Fibroblast of lung (primary cell): ENCODE measurements at regions not wholly inside any gene's neighbourhood (a gene's known extent, or its start where the extent isn't known, plus 50 kb on each side); places are given as distances from the start of the nearest gene placed in this dataset.
A peak's percentile ranks its signal among the peaks of the same experiment; 100 is the strongest.

Experiments used
- EZH2 ChIP-seq: IDR thresholded peaks from 2 replicates; pipeline ENCODE4 v1.5.1; 2012; ENCODE audit warnings: low read length, control low read depth, mild to moderate bottlenecking; ENCODE audit errors: missing control alignments
- TF ChIP-seq, protein P1 (sequence below), 2 donors: IDR thresholded peaks in 1 of 2; conservative IDR thresholded peaks in 1 of 2; 1 replicate in 1 of 2; 2 replicates in 1 of 2; pipeline ENCODE4 v1.5.1; 2011 to 2012; ENCODE audit warnings: low read length in 2 of 2, control low read depth in 1 of 2, inconsistent platforms in 1 of 2, low read depth in 1 of 2, mild to moderate bottlenecking in 1 of 2

DNA sequence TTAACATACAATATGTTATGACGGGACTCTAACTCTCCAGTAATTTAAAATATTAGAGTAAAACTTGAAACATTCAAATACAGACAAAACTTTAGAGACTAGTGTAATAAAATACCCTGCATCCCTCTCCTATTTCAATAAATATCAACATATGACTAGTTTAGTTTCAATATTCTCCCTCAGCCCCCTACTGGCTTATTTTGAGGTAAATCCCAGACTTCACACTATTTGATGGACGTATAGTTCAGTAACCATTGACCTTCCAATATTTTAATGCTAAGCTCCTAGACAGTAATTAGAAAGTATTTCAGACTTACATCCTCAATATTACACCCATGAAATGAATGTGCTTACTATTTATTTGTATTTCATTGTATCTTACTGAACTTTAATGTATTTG is 180.7 kb upstream of the STARD13 start:
- TF ChIP-seq, protein P1, sequence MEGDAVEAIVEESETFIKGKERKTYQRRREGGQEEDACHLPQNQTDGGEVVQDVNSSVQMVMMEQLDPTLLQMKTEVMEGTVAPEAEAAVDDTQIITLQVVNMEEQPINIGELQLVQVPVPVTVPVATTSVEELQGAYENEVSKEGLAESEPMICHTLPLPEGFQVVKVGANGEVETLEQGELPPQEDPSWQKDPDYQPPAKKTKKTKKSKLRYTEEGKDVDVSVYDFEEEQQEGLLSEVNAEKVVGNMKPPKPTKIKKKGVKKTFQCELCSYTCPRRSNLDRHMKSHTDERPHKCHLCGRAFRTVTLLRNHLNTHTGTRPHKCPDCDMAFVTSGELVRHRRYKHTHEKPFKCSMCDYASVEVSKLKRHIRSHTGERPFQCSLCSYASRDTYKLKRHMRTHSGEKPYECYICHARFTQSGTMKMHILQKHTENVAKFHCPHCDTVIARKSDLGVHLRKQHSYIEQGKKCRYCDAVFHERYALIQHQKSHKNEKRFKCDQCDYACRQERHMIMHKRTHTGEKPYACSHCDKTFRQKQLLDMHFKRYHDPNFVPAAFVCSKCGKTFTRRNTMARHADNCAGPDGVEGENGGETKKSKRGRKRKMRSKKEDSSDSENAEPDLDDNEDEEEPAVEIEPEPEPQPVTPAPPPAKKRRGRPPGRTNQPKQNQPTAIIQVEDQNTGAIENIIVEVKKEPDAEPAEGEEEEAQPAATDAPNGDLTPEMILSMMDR (conservative IDR thresholded peaks at IDR 0.05 in 1 of 2, IDR thresholded peaks at IDR 0.05 in 1 of 2; ENCODE audit: low read depth in 1 of 2, low read length in 2 of 2) = peak in 1 of 2 donors; percentile 21
- TF ChIP-seq EZH2 = no peak
